Activated CD8-positive, alpha-beta T cell treated with anti-CD3 and anti-CD28 coated beads for 36 hours (primary cell): ENCODE measurements at regions not wholly inside any gene's neighbourhood (a gene's known extent, or its start where the extent isn't known, plus 50 kb on each side); places are given as distances from the start of the nearest gene placed in this dataset.

Experiments used
- ATAC-seq: fragments of 200-7000 bp; cut with Tn5 transposase; one replicate; pipeline ENCODE4 v1.10.0; 2021; ENCODE audit warnings: mild to moderate bottlenecking, moderate library complexity
- CTCF ChIA-PET: fragments of 350-600 bp; sonication (Branson Sonifier 250); formaldehyde crosslinking; loops from one replicate; lab custom pipeline; 2021; ENCODE audit warnings: antibody characterized with exemption; lab: Charles Lee
- POLR2A ChIA-PET: fragments of 350-600 bp; sonication (Branson Sonifier 250); formaldehyde crosslinking; loops from one replicate; lab custom pipeline; 2021; ENCODE audit warnings: antibody characterized with exemption; lab: Charles Lee
- DNase-seq: peaks from one replicate; pipeline ENCODE4 v3.0.0-alpha.2; 2020
- H3K27ac Mint-ChIP-seq: one replicate; pipeline ENCODE4 v1.8.0; 2021; ENCODE audit warnings: mild to moderate bottlenecking, mixed read lengths
- H3K27me3 Mint-ChIP-seq: one replicate; pipeline ENCODE4 v1.8.0; 2021; ENCODE audit warnings: mixed read lengths
- H3K36me3 Mint-ChIP-seq: one replicate; pipeline ENCODE4 v1.8.0; 2021; ENCODE audit warnings: low read depth, mixed read lengths
- H3K4me1 Mint-ChIP-seq: one replicate; pipeline ENCODE4 v1.8.0; 2021; ENCODE audit warnings: low read depth, mixed read lengths
- H3K4me3 Mint-ChIP-seq: one replicate; pipeline ENCODE4 v1.8.0; 2021; ENCODE audit warnings: mild to moderate bottlenecking, moderate library complexity, mixed read lengths
- H3K9me3 Mint-ChIP-seq: one replicate; pipeline ENCODE4 v1.8.0; 2021; ENCODE audit warnings: mixed read lengths
- intact Hi-C: fragments of 100-400 bp; cut with micrococcal nuclease; formaldehyde crosslinking; loops from one replicate; pipeline ENCODE4 v1.10.0; 2022
- TF ChIP-seq, protein P1 (sequence below): fragments of 200-600 bp; IDR thresholded peaks from one replicate; pipeline ENCODE4 v1.8.0; 2022; ENCODE audit warnings: antibody characterized with exemption, mild to moderate bottlenecking

DNA sequence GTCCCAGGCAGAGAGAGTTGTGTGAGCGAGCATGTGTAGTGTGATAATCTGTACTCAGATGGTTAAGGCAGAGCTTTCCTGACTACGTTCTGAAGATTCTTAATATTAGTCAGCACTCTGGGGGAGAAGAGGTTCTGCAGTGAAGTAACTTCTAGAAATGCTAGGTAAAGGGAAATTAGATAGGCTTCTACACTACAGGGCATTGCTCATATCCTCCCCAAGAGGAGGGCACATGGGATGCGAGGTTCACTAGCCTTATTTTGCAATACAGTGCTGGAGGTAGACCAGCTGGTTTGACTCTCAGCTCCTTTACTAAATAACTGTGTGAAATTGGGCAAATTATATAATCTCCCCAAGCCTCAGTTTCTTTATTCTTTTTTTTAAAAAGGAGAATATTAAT lies 300.3 kb upstream of the PDZRN3 start:
- Mint-ChIP-seq H3K9me3 (peaks cover 9% of the 10 kb centered on the region), H3K4me3 (no peak overlapping the region), H3K4me1 (no peaks in the 10 kb centered on the region), H3K27ac (no peak overlapping the region), H3K27me3 (no peaks in the 10 kb centered on the region), H3K36me3 (no peaks in the 10 kb centered on the region)
- TF ChIP-seq, protein P1, sequence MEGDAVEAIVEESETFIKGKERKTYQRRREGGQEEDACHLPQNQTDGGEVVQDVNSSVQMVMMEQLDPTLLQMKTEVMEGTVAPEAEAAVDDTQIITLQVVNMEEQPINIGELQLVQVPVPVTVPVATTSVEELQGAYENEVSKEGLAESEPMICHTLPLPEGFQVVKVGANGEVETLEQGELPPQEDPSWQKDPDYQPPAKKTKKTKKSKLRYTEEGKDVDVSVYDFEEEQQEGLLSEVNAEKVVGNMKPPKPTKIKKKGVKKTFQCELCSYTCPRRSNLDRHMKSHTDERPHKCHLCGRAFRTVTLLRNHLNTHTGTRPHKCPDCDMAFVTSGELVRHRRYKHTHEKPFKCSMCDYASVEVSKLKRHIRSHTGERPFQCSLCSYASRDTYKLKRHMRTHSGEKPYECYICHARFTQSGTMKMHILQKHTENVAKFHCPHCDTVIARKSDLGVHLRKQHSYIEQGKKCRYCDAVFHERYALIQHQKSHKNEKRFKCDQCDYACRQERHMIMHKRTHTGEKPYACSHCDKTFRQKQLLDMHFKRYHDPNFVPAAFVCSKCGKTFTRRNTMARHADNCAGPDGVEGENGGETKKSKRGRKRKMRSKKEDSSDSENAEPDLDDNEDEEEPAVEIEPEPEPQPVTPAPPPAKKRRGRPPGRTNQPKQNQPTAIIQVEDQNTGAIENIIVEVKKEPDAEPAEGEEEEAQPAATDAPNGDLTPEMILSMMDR: no peak
- no peak for ATAC-seq
- DNase-seq: no peak
- intact Hi-C loops: no loop called here
- POLR2A ChIA-PET: no interaction called here
- CTCF ChIA-PET: no interaction called here

DNA sequence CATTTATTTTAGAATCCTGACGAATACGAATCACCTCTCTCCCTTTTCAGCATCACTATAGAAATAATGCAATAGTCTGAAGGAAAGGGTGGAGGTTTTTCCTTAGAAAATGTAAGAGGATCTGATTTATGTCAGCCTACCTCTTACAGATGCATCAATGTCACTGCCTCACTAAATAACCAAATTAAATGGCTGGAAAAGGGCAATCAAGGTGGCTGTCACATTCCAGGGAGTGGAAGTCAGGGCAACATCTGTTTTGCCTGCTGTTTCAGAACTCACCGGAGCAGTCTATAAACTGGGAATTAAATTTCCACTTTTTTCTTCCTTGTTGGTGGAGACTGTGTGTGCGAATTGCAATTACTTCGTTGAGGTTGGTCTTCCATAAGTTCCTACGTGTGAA lies 299.3 kb upstream of the PDZRN3 start:
- Mint-ChIP-seq H3K27me3 (no peaks in the 10 kb centered on the region), H3K4me3 (no peak overlapping the region), H3K4me1 (no peaks in the 10 kb centered on the region), H3K27ac (no peak overlapping the region), H3K36me3 (no peaks in the 10 kb centered on the region), H3K9me3 (peaks cover 9% of the 10 kb centered on the region)
- TF ChIP-seq, protein P1: no peak
- DNase-seq (no peak), ATAC-seq (no peak)
- ChIA-PET CTCF (no interaction called here), POLR2A (no interaction called here)
- intact Hi-C loops: no loop called here

DNA sequence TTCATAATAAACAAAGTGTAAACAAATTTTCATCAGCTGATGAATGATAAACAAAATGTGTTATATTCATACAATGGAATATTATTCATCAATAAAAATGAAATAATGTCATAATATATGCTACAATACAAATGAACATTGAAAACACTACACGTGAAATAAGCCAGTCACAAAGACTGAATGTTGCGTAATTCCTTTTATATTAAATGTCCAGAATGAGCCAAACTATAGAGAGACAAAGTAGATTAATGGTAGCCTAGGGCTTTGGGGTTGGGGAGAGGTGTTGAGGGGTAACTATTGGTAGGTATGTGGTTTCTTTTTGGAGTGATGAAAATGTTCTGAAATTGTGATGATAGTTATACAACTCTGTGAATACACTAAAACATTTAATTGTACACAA lies 292.9 kb upstream of the PDZRN3 start:
- TF ChIP-seq, protein P1: no peak
- CTCF ChIA-PET: no interaction called here
- Mint-ChIP-seq H3K36me3 (no peaks in the 10 kb centered on the region), H3K4me1 (no peaks in the 10 kb centered on the region), H3K27ac (no peak overlapping the region), H3K9me3 (peaks cover 2% of the 10 kb centered on the region), H3K4me3 (no peak overlapping the region), H3K27me3 (no peaks in the 10 kb centered on the region)
- POLR2A ChIA-PET: no interaction called here
- intact Hi-C loops: no loop called here
- ATAC-seq (no peak), DNase-seq (no peak)

DNA sequence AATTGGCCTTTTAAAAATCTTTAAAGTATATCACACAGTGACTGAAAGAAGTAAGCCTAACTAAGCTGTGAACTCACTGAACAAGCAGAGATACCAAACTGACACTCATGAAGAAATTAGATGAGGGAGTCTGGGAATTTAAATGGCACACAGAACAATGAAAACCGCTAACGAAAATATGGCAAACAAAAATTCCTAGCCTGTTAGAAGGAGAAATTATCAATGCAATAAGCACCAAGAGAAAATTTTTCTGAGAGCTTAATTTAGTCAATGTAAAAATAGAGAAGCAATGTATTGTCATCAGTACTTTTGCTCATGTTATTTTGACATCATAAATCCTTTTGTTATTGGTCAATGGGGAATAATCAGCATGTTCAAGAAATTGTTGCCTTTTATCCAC lies 291.1 kb upstream of the PDZRN3 start:
- H3K4me3 Mint-ChIP-seq: no peak overlapping the region
- intact Hi-C loops: no loop called here
- no peaks in the 10 kb centered on the region for H3K27me3 Mint-ChIP-seq
- POLR2A ChIA-PET: no interaction called here
- H3K9me3 Mint-ChIP-seq: peaks cover 2% of the 10 kb centered on the region
- H3K27ac Mint-ChIP-seq: no peak overlapping the region
- DNase-seq (no peak), ATAC-seq (no peak)
- no peaks in the 10 kb centered on the region for H3K36me3 Mint-ChIP-seq
- H3K4me1 Mint-ChIP-seq: no peaks in the 10 kb centered on the region
- TF ChIP-seq, protein P1: no peak
- CTCF ChIA-PET: no interaction called here

DNA sequence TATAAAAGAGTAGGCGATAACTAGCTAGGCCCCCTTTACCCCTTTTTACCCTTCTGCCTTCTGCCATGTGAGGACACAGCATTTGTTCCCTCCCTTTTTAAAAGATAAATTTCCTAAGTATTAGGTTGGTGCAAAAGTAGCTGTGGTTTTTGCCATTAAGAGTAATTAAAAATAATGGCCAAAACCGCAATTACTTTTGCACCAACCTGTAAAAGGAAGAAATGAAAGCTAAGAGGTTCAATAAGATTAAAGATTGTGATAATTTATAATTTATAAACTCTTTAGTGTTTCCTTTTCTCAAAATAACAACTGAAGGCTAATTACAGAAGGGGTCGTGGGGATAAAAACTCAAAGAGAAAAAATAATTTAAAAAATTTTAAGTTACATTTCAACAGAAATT lies 283.5 kb upstream of the PDZRN3 start:
- Mint-ChIP-seq H3K4me3 (no peak overlapping the region), H3K27ac (no peak overlapping the region), H3K9me3 (no peaks in the 10 kb centered on the region), H3K36me3 (no peaks in the 10 kb centered on the region), H3K27me3 (no peaks in the 10 kb centered on the region), H3K4me1 (no peaks in the 10 kb centered on the region)
- no peak for DNase-seq
- no peak for ATAC-seq
- CTCF ChIA-PET: no interaction called here
- intact Hi-C loops: no loop called here
- TF ChIP-seq, protein P1: no peak
- POLR2A ChIA-PET: no interaction called here
